WTC11 (cell line): ENCODE measurements at regions not wholly inside any gene's neighbourhood (a gene's known extent, or its start where the extent isn't known, plus 50 kb on each side); places are given as distances from the start of the nearest gene placed in this dataset.

Experiments used
- ATAC-seq: fragments of 200-7000 bp; cut with Tn5 transposase; 2 replicates; pipeline ENCODE4 v1.10.0; 2021; ENCODE audit warnings: mild to moderate bottlenecking, moderate library complexity
- CTCF ChIA-PET: fragments of 300-600 bp; sonication (Branson Sonifier 250); formaldehyde crosslinking; loops from one replicate; lab custom pipeline; 2021; ENCODE audit warnings: antibody characterized with exemption; lab: Charles Lee
- POLR2A ChIA-PET: fragments of 350-600 bp; sonication (Branson Sonifier 250); formaldehyde crosslinking; loops from one replicate; lab custom pipeline; 2021; ENCODE audit warnings: antibody characterized with exemption; lab: Charles Lee
- DNase-seq: peaks from one replicate; pipeline ENCODE4 v3.0.0; 2021; ENCODE audit warnings: low spot score
- H3K27ac Mint-ChIP-seq: 2 replicates; pipeline ENCODE4 v1.8.0; 2021; ENCODE audit warnings: mixed read lengths
- H3K27me3 Mint-ChIP-seq: 2 replicates; pipeline ENCODE4 v1.8.0; 2021; ENCODE audit warnings: low read depth, mild to moderate bottlenecking, moderate library complexity, mixed read lengths
- H3K36me3 Mint-ChIP-seq: 2 replicates; pipeline ENCODE4 v1.8.0; 2021; ENCODE audit warnings: mixed read lengths
- H3K4me1 Mint-ChIP-seq: 2 replicates; pipeline ENCODE4 v1.8.0; 2022; ENCODE audit warnings: mixed read lengths
- H3K4me3 Mint-ChIP-seq: 2 replicates; pipeline ENCODE4 v1.8.0; 2021; ENCODE audit warnings: mild to moderate bottlenecking, moderate library complexity, mixed read lengths
- H3K9me3 Mint-ChIP-seq: 2 replicates; pipeline ENCODE4 v1.8.0; 2021; ENCODE audit warnings: mixed read lengths
- AR ChIP-seq: fragments of 250-450 bp; sonication (Bioruptor Pico); IDR thresholded peaks from 2 replicates; pipeline ENCODE4 v1.9.0; 2021; ENCODE audit warnings: mild to moderate bottlenecking
- ATF3 ChIP-seq: sonication (generic); formaldehyde crosslinking; conservative IDR thresholded peaks from 2 replicates; pipeline ENCODE4 v1.8.1; 2022; ENCODE audit warnings: mild to moderate bottlenecking, missing genetic modification reagents
- CDX4 ChIP-seq: fragments of 250-450 bp; sonication (Bioruptor Pico); IDR thresholded peaks from 2 replicates; pipeline ENCODE4 v1.9.0; 2021; ENCODE audit warnings: moderate library complexity, mild to moderate bottlenecking, inconsistent platforms, borderline replicate concordance
- CTCF ChIP-seq: fragments of 200-600 bp; IDR thresholded peaks from 2 replicates; pipeline ENCODE4 v1.8.0; 2022; ENCODE audit warnings: antibody characterized with exemption
- FOXP1 ChIP-seq: sonication (generic); formaldehyde crosslinking; IDR thresholded peaks from 2 replicates; pipeline ENCODE4 v1.8.0; 2022; ENCODE audit warnings: missing genetic modification reagents, mild to moderate bottlenecking, moderate library complexity, borderline replicate concordance
- GTF2I ChIP-seq: fragments of 250-450 bp; sonication (Bioruptor Pico); conservative IDR thresholded peaks from 2 replicates; pipeline ENCODE4 v1.4.0; 2021; ENCODE audit warnings: mild to moderate bottlenecking
- JAZF1 ChIP-seq: fragments of 250-450 bp; sonication (Bioruptor Pico); IDR thresholded peaks from 2 replicates; pipeline ENCODE4 v1.9.0; 2021; ENCODE audit warnings: moderate library complexity, mild to moderate bottlenecking, inconsistent platforms
- MAX ChIP-seq: sonication (generic); formaldehyde crosslinking; IDR thresholded peaks from 2 replicates; pipeline ENCODE4 v1.8.0; 2022; ENCODE audit warnings: mild to moderate bottlenecking, missing genetic modification reagents
- MYBL2 ChIP-seq: sonication (generic); formaldehyde crosslinking; IDR thresholded peaks from 2 replicates; pipeline ENCODE4 v1.8.1; 2023; ENCODE audit warnings: mild to moderate bottlenecking, moderate library complexity, missing genetic modification reagents
- NR3C1 ChIP-seq: sonication (generic); formaldehyde crosslinking; conservative IDR thresholded peaks from 2 replicates; pipeline ENCODE4 v1.8.1; 2023; ENCODE audit warnings: low read depth, mild to moderate bottlenecking, missing genetic modification reagents
- SOX15 ChIP-seq: fragments of 250-450 bp; sonication (Bioruptor Pico); IDR thresholded peaks from 2 replicates; pipeline ENCODE4 v1.9.0; 2021; ENCODE audit warnings: mild to moderate bottlenecking
- TEAD1 ChIP-seq: sonication (generic); formaldehyde crosslinking; IDR thresholded peaks from 2 replicates; pipeline ENCODE4 v1.8.0; 2022; ENCODE audit warnings: mild to moderate bottlenecking, missing genetic modification reagents
- ZMAT4 ChIP-seq: fragments of 250-450 bp; sonication (Bioruptor Pico); IDR thresholded peaks from 2 replicates; pipeline ENCODE4 v1.9.0; 2021; ENCODE audit warnings: mild to moderate bottlenecking
- ZNF138 ChIP-seq: sonication (generic); formaldehyde crosslinking; conservative IDR thresholded peaks from 2 replicates; pipeline ENCODE4 v1.8.1; 2022; ENCODE audit warnings: mild to moderate bottlenecking, moderate library complexity, missing genetic modification reagents
- ZNF219 ChIP-seq: sonication (generic); formaldehyde crosslinking; IDR thresholded peaks from 2 replicates; pipeline ENCODE4 v1.8.0; 2023; ENCODE audit warnings: missing genetic modification reagents, mild to moderate bottlenecking, borderline replicate concordance
- ZNF416 ChIP-seq: fragments of 250-450 bp; sonication (Bioruptor Pico); IDR thresholded peaks from 2 replicates; pipeline ENCODE4 v1.9.0; 2021; ENCODE audit warnings: mild to moderate bottlenecking, inconsistent platforms
- ZNF423 ChIP-seq: fragments of 250-450 bp; sonication (Bioruptor Pico); IDR thresholded peaks from 2 replicates; pipeline ENCODE4 v2.1.2; 2022; ENCODE audit warnings: mild to moderate bottlenecking, moderate library complexity
- ZNF532 ChIP-seq: fragments of 250-450 bp; sonication (Bioruptor Pico); IDR thresholded peaks from 2 replicates; pipeline ENCODE4 v1.9.0; 2021; ENCODE audit warnings: mild to moderate bottlenecking, borderline replicate concordance
- TF ChIP-seq, protein P1 (sequence below): sonication (generic); formaldehyde crosslinking; IDR thresholded peaks from 2 replicates; pipeline ENCODE4 v1.8.1; 2022; ENCODE audit warnings: mild to moderate bottlenecking, missing genetic modification reagents, moderate library complexity, borderline replicate concordance

DNA sequence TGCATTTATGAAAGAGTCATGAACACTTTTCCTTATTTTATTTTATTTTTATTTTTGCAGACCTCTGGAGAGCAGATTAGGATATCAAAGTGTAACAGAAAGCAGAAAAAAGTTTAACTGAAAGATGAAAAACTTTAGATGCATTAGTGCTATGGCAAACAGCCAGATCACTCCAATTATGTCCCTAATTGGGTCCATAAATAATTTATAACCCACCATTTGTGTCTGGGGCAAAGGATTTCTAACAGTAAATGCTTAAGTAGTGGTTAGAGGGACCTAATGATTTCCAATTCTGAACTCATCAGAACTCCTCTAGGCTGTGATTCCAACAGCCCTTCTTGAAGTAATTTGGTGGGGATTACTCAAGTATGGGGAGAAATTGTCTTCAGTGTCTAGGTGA lies 93.7 kb upstream of the PROKR2 start:
- Mint-ChIP-seq H3K27ac (no peak overlapping the region), H3K4me1 (no peaks in the 10 kb centered on the region), H3K9me3 (peaks cover 12% of the 10 kb centered on the region), H3K4me3 (no peak overlapping the region), H3K27me3 (peaks cover 7% of the 10 kb centered on the region), H3K36me3 (no peaks in the 10 kb centered on the region)
- ATAC-seq (no peak), DNase-seq (no peak)
- CTCF ChIA-PET = interaction anchor here (1.3 to 2.6 kb wide), 3 partner anchors 8 to 188 kb away, joined by 5 to 14 read pairs (median 6); no protein-coding TSS in a partner anchor
- TF ChIP-seq ZMAT4 (CRISPR knock-in tag) = no peak
- no peak for TF ChIP-seq TEAD1
- no peak for TF ChIP-seq ZNF138 (CRISPR knock-in tag)
- no peak for TF ChIP-seq ZNF423 (CRISPR knock-in tag)
- no peak for TF ChIP-seq ZNF219 (CRISPR knock-in tag)
- POLR2A ChIA-PET = no interaction called here

GRCh38 chr20:5402903-5403531 lies 86.3 kb upstream of the PROKR2 start:
- ATAC-seq (peak; percentile 93), DNase-seq (peak; percentile 67)
- Mint-ChIP-seq H3K36me3 (no peaks in the 10 kb centered on the region), H3K27me3 (no peaks in the 10 kb centered on the region; the same call in 1 of the 2 replicates), H3K4me3 (no peak overlapping the region), H3K27ac (no peak overlapping the region), H3K9me3 (peaks cover 19% of the 10 kb centered on the region), H3K4me1 (no peaks in the 10 kb centered on the region)
- no peak for TF ChIP-seq JAZF1
- TF ChIP-seq NR3C1 (CRISPR knock-in tag) = no peak
- TF ChIP-seq CTCF = peak; percentile 62
- no peak for TF ChIP-seq GTF2I (CRISPR knock-in tag)
- TF ChIP-seq CDX4 (CRISPR knock-in tag) = no peak
- TF ChIP-seq, protein P1, sequence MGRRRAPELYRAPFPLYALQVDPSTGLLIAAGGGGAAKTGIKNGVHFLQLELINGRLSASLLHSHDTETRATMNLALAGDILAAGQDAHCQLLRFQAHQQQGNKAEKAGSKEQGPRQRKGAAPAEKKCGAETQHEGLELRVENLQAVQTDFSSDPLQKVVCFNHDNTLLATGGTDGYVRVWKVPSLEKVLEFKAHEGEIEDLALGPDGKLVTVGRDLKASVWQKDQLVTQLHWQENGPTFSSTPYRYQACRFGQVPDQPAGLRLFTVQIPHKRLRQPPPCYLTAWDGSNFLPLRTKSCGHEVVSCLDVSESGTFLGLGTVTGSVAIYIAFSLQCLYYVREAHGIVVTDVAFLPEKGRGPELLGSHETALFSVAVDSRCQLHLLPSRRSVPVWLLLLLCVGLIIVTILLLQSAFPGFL (CRISPR knock-in tag) = no peak
- TF ChIP-seq FOXP1 = no peak
- no peak for TF ChIP-seq SOX15 (CRISPR knock-in tag)
- no peak for TF ChIP-seq MYBL2 (CRISPR knock-in tag)
- POLR2A ChIA-PET = no interaction called here
- CTCF ChIA-PET = interaction anchor here (0.5 to 4.3 kb wide), 31 partner anchors 8 to 198 kb away, joined by 3 to 74 read pairs (median 6); partner anchors contain the start of gene PROKR2

- H3K9me3 Mint-ChIP-seq = peaks cover 14% of the 10 kb centered on the region
- H3K4me3 Mint-ChIP-seq = no peak overlapping the region
- DNase-seq (no peak), ATAC-seq (no peak)
- H3K4me1 Mint-ChIP-seq = peaks cover 3% of the 10 kb centered on the region; the same call in 1 of the 2 replicates
- ChIA-PET POLR2A (no interaction called here), CTCF (interaction anchor here (1.0 to 4.3 kb wide), 13 partner anchors 8 to 275 kb away, joined by 3 to 74 read pairs (median 12); partner anchors contain the start of gene CDS2)
- no peaks in the 10 kb centered on the region for H3K36me3 Mint-ChIP-seq
- no peaks in the 10 kb centered on the region; the same call in 1 of the 2 replicates for H3K27me3 Mint-ChIP-seq
- H3K27ac Mint-ChIP-seq = no peak overlapping the region
- no peak for TF ChIP-seq ZNF416 (CRISPR knock-in tag)
- no peak for TF ChIP-seq MAX (CRISPR knock-in tag)
- TF ChIP-seq ATF3 (CRISPR knock-in tag) = no peak
- no peak for TF ChIP-seq ZNF532 (CRISPR knock-in tag)
- TF ChIP-seq GTF2I (CRISPR knock-in tag) = no peak
- no peak for TF ChIP-seq AR (CRISPR knock-in tag)
Measured at GRCh38 chr20:5401277-5401875, 84.6 kb upstream of the PROKR2 start.
